PFSK-1 (cell line): ENCODE measurements at regions not wholly inside any gene's neighbourhood (a gene's known extent, or its start where the extent isn't known, plus 50 kb on each side); places are given as distances from the start of the nearest gene placed in this dataset.

Experiments used
- POLR2AphosphoS5 ChIP-seq: IDR thresholded peaks from 2 replicates; pipeline ENCODE4 v1.6.1; 2012; ENCODE audit warnings: low read depth, mild to moderate bottlenecking, control low read depth, low read length, moderate library complexity
- TAF1 ChIP-seq: IDR thresholded peaks from 2 replicates; pipeline ENCODE4 v1.6.1; 2012; ENCODE audit warnings: low read length, control low read depth, borderline replicate concordance; ENCODE audit not compliant: insufficient read depth

GRCh38 chr10:105757302-105757701 is 1116.2 kb downstream of the SORCS3 start:
- TF ChIP-seq TAF1 (no peak), POLR2AphosphoS5 (no peak)
